GM18499 (cell line): ENCODE measurements at regions not wholly inside any gene's neighbourhood (a gene's known extent, or its start where the extent isn't known, plus 50 kb on each side); places are given as distances from the start of the nearest gene placed in this dataset.
"Not testable (repeated sequence)": the region's sequence is repeated elsewhere in the genome, so short reads cannot be mapped to it uniquely, and the experiment has no call there.

ENCODE experiments used
- ATAC-seq: cut with Tn5 transposase; IDR thresholded peaks from one replicate; pipeline ENCODE4 v1.9.1; 2021; ENCODE audit warnings: moderate number of reproducible peaks; ENCODE audit not compliant: insufficient read depth, unreplicated experiment

GRCh38 chr3:11716573-11717290, 73.0 kb upstream of the VGLL4 start:
- no peak for ATAC-seq

DNA sequence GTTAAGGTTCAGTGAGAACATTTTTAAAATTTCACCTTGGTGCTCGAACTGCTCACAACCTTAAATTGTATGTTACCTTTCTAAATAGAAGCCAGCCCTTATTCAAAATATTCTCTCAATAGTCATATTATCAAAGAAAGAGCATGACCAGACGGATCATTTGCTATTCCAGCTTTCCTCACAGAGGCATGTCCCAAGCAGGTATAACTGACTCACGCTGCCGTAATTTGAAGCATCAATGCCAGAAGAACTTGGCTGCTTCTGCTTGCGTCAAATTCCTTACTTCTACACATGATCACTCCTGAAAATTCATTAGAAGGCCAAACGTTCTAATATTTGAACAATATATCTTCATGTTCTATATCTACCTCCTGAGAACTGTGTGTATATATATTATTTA, 69.5 kb upstream of the VGLL4 start:
- ATAC-seq = no peak

- no peak for ATAC-seq
These were observed 68.9 kb upstream of the VGLL4 start for GRCh38 chr3:11712646-11713045.

DNA sequence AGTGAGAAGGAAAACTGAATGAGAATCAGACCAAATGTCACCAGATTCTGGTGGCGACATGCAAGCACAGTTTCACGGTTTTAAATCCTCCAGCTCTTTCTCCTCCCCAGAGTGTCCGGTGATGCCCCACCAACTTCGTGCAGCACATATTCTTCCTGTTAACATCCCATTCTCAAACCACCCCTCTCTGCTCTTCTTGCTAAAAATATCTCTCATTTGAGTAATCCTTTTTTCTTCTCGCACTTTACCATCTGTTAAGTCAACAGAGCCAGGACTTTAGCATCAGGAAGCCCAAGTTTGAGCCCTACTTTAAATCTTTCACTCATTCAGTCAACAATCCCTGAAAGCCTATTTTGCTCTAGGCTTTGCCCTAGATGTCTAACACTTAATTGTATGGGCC, 68.2 kb upstream of the VGLL4 start:
- no peak for ATAC-seq

DNA sequence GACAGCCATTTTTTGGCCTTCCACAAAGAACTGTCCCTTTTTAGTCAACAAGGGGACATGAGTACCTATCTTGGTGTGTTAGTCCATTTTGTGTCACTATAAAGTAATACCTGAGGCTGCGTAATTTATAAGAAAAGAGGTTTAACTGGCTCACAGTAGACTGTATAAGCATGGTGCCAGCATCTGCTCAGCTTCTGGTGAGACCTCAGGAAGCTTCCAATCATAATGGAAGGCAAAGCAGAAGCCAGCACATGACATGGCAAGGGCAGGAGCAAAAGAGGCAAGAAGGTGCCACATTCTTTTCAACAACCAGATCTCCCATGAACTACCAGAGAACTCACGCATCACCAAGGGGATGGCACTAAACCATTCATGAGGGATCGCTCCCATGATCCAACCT, 66.1 kb upstream of the VGLL4 start:
- no peak for ATAC-seq

- not testable (repeated sequence) for ATAC-seq
These were observed 63.4 kb upstream of the VGLL4 start for GRCh38 chr3:11707084-11707483.

DNA sequence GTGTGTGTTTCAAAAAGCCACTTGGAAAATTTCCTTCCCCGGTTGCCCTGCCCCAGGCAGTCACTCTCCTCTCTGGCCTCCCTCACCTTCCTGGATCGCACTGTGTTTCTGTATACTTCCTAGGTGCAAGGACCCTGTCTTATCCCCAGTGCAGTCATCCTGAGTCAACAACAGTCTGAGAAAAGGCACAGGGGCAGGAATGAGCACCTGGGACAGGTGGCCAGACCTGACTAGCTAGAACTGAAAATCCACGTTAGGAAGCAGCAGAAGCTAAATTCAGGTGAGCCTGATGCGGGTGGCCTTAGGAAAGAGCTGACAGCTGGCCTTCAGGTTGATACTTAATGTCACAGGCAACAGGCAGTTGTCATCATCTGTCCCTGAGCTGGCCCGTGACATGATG, 62.9 kb upstream of the VGLL4 start:
- ATAC-seq = no peak

- no peak for ATAC-seq
These were observed 61.3 kb upstream of the VGLL4 start for GRCh38 chr3:11705049-11705448.

- ATAC-seq = no peak
These were observed 59.4 kb upstream of the VGLL4 start for GRCh38 chr3:11703146-11703545.

- no peak for ATAC-seq
These were observed 55.3 kb upstream of the VGLL4 start for GRCh38 chr3:11699083-11699427.

GRCh38 chr3:11698326-11699082, 54.8 kb upstream of the VGLL4 start:
- ATAC-seq = no peak

DNA sequence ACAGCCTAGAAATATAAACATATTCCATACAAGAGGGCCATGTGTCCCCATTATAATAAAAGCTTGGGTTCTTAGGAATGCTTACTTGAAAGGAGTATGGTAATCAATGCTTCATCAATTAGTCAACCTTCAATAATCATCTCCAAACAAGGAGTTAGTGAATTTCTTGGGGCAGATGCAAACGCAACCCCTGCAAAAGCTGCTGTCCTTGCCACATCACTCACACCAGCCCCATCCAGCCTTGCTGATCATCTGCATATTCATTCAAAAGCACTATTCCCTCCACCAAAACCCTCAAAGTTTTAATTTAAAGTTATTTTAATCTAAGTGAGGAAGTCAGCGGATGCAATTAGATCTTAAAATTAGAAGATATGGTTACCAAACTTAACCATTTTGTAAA, 54.0 kb upstream of the VGLL4 start:
- no peak for ATAC-seq

DNA sequence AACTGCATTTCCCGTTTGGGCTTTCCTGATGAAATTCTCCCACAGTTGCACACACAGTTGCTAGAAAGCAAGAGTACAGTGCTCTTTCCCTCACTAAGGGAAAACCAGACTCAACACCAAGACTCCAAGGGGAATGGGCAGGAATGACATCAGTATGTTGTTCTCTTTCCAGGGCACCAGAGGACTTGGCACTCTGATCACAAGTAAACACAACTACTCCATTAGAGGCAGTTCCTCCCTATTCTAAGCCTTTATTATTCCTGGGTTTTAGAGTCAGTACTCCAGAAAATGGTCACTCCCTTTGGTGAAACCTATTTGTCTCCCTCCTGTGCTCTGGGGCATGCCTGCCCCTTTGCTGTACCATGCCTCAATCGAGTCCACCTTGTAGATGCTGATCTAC, 52.3 kb upstream of the VGLL4 start:
- ATAC-seq = no peak
